Ishikawa (cell line): ENCODE measurements at regions not wholly inside any gene's neighbourhood (a gene's known extent, or its start where the extent isn't known, plus 50 kb on each side); places are given as distances from the start of the nearest gene placed in this dataset.

ENCODE experiments used
- CEBPB ChIP-seq: IDR thresholded peaks from 2 replicates; pipeline ENCODE4 v1.6.1; 2012
- CREB1 ChIP-seq: IDR thresholded peaks from 2 replicates; pipeline ENCODE4 v1.6.1; 2012; ENCODE audit warnings: low read depth
- EGR1 ChIP-seq: IDR thresholded peaks from 2 replicates; pipeline ENCODE4 v1.6.1; 2012
- EP300 ChIP-seq: IDR thresholded peaks from 2 replicates; pipeline ENCODE4 v1.6.1; 2012; ENCODE audit warnings: borderline replicate concordance
- FOXM1 ChIP-seq: IDR thresholded peaks from 2 replicates; pipeline ENCODE4 v1.6.1; 2012; ENCODE audit warnings: low read depth, borderline replicate concordance
- NFIC ChIP-seq: IDR thresholded peaks from 2 replicates; pipeline ENCODE4 v1.6.1; 2012
- RAD21 ChIP-seq: IDR thresholded peaks from 2 replicates; pipeline ENCODE4 v1.6.1; 2012; ENCODE audit warnings: low read depth
- TAF1 ChIP-seq: IDR thresholded peaks from 2 replicates; pipeline ENCODE4 v1.6.1; 2012; ENCODE audit warnings: low read depth, mild to moderate bottlenecking
- TCF12 ChIP-seq: IDR thresholded peaks from 2 replicates; pipeline ENCODE4 v1.6.1; 2012; ENCODE audit warnings: low read depth
- TEAD4 ChIP-seq: IDR thresholded peaks from 2 replicates; pipeline ENCODE4 v1.6.1; 2012
- YY1 ChIP-seq: IDR thresholded peaks from 2 replicates; pipeline ENCODE4 v1.6.1; 2012; ENCODE audit warnings: low read depth
- ZBTB7A ChIP-seq: IDR thresholded peaks from 2 replicates; pipeline ENCODE4 v1.6.1; 2012; ENCODE audit warnings: low read depth
- TF ChIP-seq, protein P1 (sequence below): IDR thresholded peaks from 2 replicates; pipeline ENCODE4 v1.6.1; 2012
- TF ChIP-seq, protein P2 (sequence below): IDR thresholded peaks from 2 replicates; pipeline ENCODE4 v1.6.1; 2012; ENCODE audit warnings: low read depth, mild to moderate bottlenecking
- TF ChIP-seq, protein P3 (sequence below): IDR thresholded peaks from 2 replicates; pipeline ENCODE4 v1.6.1; 2012

DNA sequence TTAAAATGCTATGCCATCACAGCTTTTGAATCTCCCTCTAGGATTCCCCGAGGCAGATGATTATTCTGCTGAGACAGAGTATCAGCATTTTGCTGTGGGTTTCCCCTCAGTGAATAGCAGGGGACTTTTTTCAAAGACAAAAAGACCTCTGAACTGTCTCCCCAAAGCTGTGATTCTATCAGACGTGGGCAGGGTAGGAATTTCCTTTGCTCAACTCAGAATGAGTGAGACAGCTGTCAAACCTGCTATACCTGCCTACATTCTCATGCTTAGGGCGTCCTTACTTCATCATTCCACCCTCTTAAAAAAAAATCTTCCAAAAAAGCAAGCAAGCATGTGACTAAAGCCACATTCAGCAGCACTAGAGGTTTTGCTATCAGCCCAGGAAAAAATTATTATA lies 147.6 kb upstream of the FAM83B start:
- TF ChIP-seq TEAD4, result peak; percentile 51
- 0 out of 2 replicates have a peak, but pooled peaks have one; percentile 23 for TF ChIP-seq FOXM1
- TF ChIP-seq EP300, result no peak
- TF ChIP-seq, protein P1, sequence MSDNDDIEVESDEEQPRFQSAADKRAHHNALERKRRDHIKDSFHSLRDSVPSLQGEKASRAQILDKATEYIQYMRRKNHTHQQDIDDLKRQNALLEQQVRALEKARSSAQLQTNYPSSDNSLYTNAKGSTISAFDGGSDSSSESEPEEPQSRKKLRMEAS, result peak; percentile 21; the same call in 1 of the 2 replicates

DNA sequence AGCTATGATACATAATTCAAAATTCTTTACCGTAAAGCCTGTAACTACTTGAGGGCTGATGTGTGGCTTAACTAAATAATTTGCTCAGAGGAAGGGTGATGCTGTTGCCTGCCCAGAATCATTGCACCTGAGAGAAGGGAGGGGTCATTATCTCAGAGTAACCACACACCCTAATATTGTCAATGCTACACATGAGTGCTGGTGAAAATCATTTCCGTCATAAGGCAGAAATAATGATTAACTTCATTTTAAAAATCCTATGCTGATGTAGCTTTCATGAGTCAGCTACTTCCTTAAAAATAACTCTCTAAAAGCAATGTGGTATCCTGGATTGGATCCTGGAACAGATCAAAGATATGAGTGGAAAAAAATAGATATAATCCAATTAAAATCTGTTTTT lies 146.4 kb upstream of the FAM83B start:
- TF ChIP-seq TEAD4, result no peak
- no peak for TF ChIP-seq EGR1
- TF ChIP-seq, protein P2, sequence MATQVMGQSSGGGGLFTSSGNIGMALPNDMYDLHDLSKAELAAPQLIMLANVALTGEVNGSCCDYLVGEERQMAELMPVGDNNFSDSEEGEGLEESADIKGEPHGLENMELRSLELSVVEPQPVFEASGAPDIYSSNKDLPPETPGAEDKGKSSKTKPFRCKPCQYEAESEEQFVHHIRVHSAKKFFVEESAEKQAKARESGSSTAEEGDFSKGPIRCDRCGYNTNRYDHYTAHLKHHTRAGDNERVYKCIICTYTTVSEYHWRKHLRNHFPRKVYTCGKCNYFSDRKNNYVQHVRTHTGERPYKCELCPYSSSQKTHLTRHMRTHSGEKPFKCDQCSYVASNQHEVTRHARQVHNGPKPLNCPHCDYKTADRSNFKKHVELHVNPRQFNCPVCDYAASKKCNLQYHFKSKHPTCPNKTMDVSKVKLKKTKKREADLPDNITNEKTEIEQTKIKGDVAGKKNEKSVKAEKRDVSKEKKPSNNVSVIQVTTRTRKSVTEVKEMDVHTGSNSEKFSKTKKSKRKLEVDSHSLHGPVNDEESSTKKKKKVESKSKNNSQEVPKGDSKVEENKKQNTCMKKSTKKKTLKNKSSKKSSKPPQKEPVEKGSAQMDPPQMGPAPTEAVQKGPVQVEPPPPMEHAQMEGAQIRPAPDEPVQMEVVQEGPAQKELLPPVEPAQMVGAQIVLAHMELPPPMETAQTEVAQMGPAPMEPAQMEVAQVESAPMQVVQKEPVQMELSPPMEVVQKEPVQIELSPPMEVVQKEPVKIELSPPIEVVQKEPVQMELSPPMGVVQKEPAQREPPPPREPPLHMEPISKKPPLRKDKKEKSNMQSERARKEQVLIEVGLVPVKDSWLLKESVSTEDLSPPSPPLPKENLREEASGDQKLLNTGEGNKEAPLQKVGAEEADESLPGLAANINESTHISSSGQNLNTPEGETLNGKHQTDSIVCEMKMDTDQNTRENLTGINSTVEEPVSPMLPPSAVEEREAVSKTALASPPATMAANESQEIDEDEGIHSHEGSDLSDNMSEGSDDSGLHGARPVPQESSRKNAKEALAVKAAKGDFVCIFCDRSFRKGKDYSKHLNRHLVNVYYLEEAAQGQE, result no peak
- no peak for TF ChIP-seq ZBTB7A
- TF ChIP-seq, protein P1, result no peak
- no peak for TF ChIP-seq NFIC
- no peak for TF ChIP-seq TAF1
- TF ChIP-seq EP300, result no peak
- no peak for TF ChIP-seq YY1
- TF ChIP-seq RAD21, result no peak
- no peak for TF ChIP-seq CEBPB
- no peak for TF ChIP-seq FOXM1
- TF ChIP-seq CREB1, result no peak
- TF ChIP-seq, protein P3, sequence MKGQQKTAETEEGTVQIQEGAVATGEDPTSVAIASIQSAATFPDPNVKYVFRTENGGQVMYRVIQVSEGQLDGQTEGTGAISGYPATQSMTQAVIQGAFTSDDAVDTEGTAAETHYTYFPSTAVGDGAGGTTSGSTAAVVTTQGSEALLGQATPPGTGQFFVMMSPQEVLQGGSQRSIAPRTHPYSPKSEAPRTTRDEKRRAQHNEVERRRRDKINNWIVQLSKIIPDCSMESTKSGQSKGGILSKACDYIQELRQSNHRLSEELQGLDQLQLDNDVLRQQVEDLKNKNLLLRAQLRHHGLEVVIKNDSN, result no peak
- TF ChIP-seq TCF12, result no peak

DNA sequence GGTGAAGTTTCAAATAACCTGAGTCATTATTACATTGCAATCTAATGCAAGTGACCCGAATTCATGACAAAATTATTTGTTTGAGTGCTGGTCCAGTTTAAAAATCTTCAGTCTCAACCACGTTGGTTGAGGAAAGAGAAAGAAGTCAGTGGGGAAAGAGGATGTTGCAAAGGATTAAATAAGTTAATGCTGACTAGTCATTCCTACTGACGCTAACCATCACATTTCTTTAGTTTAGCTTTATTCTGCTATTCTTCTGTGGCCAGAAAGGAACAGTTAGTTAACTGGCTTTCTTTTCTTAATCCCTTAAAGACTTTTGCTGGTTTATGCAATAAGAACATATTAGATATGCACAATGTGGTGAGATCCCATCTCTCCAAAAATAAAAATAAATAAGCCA lies 143.8 kb upstream of the FAM83B start:
- TF ChIP-seq, protein P1, result no peak
- TF ChIP-seq TCF12 (no peak), FOXM1 (no peak), YY1 (no peak), TAF1 (no peak), NFIC (no peak), ZBTB7A (no peak), CREB1 (no peak), TEAD4 (no peak), EP300 (no peak), EGR1 (no peak)

DNA sequence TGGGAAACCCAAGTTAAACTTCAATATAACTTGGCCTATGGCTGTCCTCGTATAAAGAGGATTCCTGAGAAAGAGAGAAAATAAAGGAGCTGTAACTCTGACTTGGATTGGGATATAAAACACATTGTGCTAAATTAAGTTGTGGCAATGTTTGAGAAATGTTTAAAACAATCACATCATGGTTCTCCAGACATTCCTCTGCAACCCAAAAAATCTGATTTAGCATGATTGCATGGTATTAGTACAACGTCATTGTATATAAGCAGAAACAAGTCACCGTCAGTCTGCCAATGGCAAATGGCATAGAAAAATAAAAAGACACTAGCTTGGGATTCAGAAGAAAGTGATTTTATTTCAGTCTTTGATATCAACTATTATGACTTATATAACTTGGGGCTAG lies 140.2 kb upstream of the FAM83B start:
- no peak for TF ChIP-seq CREB1
- TF ChIP-seq RAD21, result no peak
- no peak for TF ChIP-seq TEAD4
- TF ChIP-seq, protein P3, result no peak
- no peak for TF ChIP-seq TAF1
- TF ChIP-seq CEBPB, result no peak
- TF ChIP-seq, protein P2, result no peak
- TF ChIP-seq EP300, result no peak
- TF ChIP-seq YY1, result no peak
- TF ChIP-seq, protein P1, result no peak
- TF ChIP-seq EGR1, result no peak

DNA sequence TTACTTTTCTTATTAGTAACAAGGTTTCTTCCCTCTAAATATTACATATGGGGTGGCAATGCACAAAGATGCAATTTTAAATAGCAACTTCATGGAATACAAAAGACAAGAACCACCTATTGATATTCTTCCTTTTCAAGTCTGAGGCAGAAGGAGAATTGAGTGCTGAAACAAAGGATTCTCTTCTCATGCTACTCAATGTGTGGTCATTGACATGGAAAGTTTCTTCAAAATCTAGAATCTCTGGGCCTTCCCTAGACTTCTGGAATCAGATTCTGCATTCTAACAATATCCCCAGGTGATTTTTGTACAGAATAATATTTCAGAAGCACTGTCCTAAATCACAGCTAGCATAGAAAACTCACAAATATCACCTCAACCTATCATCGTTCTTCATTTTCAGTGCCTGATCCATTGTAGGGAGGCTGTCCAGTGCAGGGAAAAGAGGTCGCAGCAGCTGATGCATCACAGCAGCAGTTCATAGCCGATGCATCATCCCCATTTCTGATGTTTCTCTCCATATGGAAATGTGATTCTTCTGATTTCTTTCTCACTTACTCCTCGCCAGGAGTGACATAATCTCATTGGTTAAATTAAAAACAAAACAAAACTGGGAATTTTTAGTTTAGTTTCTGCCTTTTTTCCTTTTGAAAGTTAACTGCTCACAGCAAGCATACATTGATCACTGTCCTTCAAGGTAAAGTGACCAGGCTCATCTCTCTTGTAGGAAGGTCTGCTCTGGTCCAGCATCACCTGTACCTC lies 139.5 kb upstream of the FAM83B start:
- TF ChIP-seq TAF1 (no peak), RAD21 (no peak), EGR1 (no peak)

DNA sequence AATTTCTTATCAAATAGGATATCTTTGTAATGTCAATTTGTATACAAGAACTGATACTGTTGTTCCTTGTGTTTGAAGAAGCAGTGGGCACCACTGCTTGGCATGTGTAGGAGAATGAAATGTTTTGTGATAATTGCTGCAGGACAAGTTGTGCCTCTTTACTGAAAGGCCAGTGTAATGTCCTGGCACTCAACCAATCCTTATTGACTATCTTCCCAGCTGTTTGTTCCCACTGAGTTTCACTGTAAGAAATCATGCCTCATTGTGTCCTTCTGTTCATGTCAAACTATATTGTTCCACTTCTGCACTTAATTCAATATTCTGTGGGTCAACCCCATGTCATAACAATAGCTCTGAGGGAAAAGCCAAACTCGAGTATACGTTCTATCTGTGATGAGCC lies 136.1 kb upstream of the FAM83B start:
- TF ChIP-seq TAF1 (no peak), EP300 (no peak), EGR1 (no peak), TCF12 (no peak), NFIC (no peak), ZBTB7A (no peak), TEAD4 (no peak), CEBPB (no peak)
- TF ChIP-seq, protein P1, result no peak
- TF ChIP-seq, protein P2, result no peak
